ENCODE measurements at regions not wholly inside any gene's neighbourhood (a gene's known extent, or its start where the extent isn't known, plus 50 kb on each side); places are given as distances from the start of the nearest gene placed in this dataset.
"Not testable (repeated sequence)": the region's sequence is repeated elsewhere in the genome, so short reads cannot be mapped to it uniquely, and the experiment has no call there.

DNA sequence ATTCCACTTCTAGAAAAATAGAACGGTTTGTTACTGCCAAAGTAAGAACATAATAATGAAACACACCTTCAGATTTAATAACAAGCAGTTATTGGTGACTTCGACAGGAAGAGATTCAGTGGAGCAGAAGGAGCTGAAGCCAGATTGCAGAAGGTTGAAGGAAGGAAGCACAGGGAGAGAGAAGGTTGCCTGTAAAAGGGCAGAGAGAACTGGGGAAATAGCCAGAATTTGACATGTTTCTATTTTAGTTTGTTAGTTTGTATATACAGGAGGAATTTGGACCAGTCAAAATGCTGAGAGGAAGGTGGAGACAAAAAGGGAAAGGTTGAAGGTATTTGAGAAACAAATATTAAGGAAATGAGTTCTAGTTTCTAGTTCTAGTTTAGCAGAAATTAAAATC lies 269.2 kb upstream of the ELAVL2 start:
- intact Hi-C loops (cut with DNase I): no loop called here
- DNase-seq: no peak

DNA sequence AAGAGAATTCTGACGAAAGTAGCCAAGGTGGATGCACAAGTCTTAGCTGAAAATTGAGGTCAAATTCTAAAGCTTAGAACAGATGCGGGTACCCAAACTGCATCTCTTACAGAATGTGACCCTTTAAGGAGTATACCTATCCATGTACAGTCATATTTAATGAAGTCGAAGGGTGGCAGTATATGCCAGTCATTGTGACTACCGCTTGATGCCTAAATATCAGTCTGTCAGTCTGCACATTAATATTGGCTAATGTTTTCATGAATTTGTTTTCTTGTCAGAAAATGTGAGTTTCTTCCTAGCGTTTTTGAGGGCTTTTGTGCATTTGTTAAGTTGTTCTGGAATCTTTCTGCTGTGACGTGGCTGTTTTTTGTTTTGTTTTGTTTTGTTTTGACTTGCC lies 264.5 kb upstream of the ELAVL2 start:
- intact Hi-C loops (cut with DNase I): no loop called here
- no peak for DNase-seq

DNA sequence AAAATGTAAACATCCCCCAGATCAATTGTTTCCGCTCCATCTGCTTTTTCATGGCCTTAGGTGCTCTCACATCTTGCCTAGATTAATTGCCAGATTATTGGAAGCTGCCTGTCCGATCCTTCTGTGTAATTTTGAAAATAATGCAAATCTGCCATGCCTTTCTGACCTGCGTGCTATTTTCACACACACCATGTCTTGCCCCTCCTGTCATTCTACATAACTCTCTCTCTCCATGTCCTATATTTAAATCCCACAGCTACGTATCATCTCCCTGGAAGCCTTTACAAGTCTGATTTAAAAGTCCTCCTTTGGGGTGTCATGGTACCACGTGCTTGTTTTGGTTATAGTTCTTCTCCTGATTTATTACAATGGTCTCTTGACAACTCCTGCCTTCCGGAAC lies 247.6 kb upstream of the ELAVL2 start:
- DNase-seq: no peak
- intact Hi-C loops (cut with DNase I): no loop called here

DNA sequence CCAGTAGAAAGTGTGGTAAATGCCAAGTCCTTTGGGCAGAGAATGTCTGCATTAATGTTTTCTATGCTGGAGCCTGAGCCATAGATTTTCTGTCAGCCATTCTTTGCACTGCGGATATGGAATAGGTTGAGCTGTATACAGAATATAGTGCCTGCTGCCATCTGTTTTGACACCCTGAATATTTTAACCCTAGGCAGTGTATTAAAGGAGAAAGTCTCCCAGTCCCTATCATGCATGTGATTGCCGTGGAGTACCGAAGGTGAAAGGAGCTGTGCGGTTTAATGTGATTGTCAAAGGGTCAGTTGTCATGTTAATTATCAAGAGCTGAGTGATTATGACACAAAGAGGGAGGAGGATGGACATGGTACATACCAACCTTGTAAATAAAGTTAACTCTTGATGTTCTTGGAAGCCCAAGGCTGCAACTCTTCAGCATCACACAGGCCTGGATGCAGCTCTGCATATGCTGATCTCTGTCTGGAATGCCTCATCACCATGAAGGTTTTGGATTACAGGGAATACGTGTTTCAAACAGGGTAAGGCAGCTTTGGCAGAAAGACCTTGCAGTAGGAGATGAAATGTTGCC lies 247.1 kb upstream of the ELAVL2 start:
- DNase-seq: no peak
- intact Hi-C loops (cut with DNase I): no loop called here

DNA sequence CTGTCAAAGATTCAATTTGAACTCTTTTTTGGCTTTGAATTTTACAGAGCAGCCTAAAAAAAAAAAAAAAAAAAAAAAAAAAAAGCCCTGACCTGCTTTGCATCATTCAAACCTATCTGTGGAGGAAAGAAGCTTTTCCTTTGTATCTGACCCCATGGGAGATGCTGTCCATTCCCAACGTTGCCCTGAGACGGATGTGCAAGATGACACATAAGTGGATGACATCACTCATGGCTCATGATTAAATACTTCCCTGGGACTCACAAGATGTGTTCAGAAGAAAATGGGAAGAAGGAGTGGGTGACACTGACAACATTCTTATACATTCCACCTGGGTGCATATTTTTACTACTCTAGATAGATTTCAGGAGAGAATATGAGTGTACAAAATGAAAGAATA lies 245.7 kb upstream of the ELAVL2 start:
- DNase-seq: no peak
- intact Hi-C loops (cut with DNase I): no loop called here

DNA sequence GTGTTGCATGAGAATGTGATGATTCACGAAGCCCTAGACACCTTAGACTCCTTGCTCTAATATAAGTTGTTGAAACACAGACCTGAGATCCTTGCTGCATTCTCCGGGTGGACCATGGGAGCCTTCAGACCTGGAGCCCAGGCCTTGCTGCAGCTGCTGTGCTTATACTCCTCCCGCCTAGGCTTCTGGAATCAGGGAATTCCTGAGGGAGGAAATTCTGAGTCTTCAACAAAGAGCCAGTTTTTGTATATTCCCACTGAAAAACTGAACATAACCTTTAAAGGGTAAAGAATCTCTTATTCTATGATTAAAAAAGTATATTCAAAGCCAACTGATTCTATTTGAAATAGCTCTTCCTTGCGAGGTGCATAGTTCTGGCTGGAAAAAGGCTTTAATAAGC lies 245.1 kb upstream of the ELAVL2 start:
- intact Hi-C loops (cut with DNase I): no loop called here
- no peak for DNase-seq

DNA sequence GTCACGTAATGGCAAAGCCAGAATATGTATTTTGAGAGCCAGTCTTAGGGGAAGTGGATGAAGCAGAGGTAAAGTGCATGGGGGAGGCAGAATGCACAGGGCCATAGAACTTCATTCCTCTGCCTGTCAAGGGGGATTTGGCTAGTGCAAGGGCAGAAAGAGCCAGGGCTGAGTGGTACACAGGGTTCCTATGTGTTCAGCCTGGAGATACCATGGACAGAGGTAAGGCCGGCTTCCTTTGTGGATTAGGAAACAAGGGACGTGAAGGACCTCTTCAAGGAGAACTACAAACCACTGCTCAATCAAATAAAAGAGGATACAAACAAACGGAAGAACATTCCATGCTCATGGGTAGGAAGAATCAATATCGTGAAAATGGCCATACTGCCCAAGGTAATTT lies 241.1 kb upstream of the ELAVL2 start:
- intact Hi-C loops (cut with DNase I): not testable (repeated sequence)

DNA sequence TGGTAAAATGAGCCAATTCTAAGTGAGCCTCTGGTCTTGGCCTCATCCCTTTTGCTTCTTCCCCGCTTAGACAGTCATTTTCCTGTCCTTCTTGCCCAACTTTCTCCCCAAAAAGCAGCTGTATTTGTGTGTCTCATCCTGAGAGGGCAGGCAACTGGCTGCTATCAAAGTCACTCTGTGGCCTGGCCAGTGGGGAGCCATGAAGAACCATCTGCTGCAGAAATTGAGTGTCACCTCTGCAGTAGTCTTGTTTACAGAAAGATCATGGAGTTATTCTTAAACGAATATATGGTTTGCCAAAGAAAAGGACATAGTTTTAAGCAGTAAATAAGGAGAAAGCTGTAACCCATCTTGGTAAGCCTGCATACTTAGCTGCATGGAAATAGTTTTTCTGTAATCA lies 233.6 kb upstream of the ELAVL2 start:
- DNase-seq: no peak
- intact Hi-C loops (cut with DNase I): no loop called here

More for the DNA sequence above, 241.1 kb upstream of the ELAVL2 start:
- DNase-seq: not testable (repeated sequence)

DNA sequence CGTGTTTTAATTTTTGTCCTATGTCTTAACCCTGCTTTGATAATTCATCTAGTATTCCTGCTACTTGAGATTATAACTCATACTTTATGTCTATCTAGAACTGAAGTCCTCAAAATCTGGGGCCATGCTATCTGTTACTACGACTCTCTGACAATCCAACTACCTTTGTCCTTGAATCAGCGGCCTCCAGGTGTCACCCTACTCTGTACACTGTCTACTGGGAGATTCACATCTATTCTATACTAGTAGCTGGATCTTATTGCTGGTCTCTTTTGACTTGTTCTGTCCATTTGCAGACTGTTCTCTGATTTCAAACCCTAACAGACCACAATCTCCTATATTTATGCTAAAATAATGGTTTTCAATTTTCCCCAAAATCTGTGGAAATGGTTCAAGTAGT lies 225.5 kb upstream of the ELAVL2 start:
- DNase-seq: no peak
- intact Hi-C loops (cut with DNase I): no loop called here

DNA sequence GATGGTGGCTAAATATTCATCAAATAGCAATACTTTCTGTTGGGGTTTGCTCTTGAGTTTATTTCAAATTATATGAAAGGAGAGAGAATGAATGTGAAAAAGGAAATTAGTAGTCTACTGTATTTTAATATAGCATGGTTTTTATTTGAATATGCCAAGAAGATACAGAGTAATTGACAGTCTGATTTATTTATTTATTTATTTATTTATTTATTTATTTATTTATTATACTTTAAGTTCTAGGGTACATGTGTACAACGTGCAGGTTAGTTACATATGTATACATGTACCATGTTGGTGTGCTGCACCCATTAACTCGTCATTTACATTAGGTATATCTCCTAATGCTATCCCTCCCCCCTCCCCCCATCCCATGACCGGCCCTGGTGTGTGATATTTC lies 224.2 kb upstream of the ELAVL2 start:
- not testable (repeated sequence) for DNase-seq

DNA sequence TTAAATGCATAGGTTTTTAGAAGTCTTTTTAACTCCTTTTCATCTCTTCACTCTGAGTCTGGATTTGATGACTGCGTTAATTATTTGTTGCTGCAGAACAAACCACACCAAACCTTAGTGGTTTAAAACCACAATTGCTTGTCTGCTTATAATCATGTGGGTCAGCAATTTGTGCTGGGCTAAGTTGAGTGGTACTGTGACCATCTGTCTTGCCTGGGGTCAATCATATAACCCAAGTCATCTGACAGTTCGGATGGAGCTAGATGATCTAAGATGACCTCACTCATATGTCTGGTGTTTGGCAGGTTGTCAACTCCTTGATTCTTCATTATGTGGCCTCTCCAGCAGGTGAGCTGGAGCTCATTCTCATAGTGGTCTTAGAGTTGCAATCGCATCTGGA lies 219.1 kb upstream of the ELAVL2 start:
- DNase-seq: no peak
- intact Hi-C loops (cut with DNase I): no loop called here

More for the DNA sequence above, 224.2 kb upstream of the ELAVL2 start:
- intact Hi-C loops (cut with DNase I): not testable (repeated sequence)

DNA sequence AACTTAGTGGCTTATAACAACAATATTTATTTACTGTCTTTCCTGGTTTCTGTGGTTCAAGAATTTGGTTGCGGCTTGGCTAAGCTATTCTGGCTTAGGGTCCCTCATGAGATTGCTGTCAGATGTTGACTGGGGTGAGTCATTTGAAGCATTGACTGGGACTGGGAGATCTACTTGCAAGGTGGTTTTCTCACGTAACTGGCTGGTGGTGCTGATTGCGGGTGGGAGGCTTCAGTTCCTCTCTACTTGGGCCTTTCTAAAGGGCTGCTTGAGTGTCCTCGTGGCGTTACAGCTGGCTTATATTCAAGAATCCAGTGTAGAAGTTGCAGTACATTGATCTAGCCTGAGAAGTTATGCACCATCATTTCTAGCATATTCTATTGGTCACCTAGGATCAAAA lies 218.5 kb upstream of the ELAVL2 start:
- no peak for DNase-seq
- intact Hi-C loops (cut with DNase I): no loop called here

DNA sequence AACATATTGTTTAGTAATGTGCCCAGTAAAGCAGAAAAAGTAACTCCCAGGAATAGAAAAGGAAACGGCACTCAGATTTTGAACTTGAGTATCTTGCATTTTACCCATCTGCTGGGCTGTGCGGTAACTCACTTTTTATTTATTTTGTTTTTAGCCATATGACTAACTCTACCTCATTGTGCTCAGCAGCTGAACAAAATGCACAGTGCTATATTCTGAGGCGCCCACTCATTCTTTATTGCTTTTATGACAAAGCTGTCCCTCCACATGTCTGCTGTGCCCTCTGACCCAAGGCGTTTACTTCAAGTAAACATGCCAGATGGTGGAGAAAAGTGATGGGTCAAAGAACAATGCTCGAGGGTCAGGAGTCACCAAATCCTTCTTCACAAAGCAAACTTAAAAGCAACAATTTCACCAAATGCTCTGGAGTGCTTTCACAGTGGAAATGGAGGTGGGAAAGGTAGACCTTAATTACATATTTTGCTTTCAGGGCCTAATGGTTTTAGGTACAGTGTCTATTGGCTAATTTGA lies 215.2 kb upstream of the ELAVL2 start:
- intact Hi-C loops (cut with DNase I): no loop called here
- DNase-seq: no peak

DNA sequence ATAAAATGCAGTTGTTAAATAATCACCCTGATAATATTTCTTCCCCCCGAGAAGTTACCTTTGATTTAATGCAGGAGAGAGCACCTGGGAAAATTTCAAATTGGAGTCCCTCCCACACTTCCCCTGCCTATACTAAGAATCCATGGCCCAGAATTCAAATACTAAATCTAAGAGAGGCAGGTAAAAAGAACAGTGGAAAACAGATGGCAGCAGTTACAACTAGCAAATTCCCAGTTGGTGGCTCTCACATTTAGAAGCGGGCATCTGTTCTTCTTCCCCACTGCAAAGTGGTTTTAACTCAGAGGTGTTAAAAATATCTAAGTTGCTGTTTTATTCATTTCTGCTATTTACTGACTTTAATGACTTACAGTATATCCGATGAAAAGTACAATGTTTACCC lies 210.4 kb upstream of the ELAVL2 start:
- intact Hi-C loops (cut with DNase I): no loop called here
- peak in 1 of 10 donors; percentile 18 for DNase-seq

DNA sequence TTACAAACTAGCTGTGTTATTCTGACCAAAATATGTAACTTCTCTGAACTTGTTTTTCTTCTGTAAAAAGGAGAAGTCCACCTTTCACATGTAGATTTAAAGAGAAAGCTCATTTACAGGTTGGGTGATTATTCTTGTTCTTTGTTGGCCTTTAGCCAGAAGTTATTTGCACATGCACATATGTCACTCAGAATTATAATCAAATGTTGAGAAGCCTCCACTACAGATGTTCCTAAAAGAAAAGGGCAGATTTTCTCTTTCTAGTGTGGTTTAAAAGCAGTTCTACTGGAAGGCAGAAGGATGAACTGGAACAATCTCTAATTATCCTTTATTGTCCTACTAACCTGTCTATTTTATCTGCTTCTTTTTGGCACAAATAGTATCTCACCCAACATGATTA lies 209.8 kb upstream of the ELAVL2 start:
- intact Hi-C loops (cut with DNase I): no loop called here
- no peak for DNase-seq

DNA sequence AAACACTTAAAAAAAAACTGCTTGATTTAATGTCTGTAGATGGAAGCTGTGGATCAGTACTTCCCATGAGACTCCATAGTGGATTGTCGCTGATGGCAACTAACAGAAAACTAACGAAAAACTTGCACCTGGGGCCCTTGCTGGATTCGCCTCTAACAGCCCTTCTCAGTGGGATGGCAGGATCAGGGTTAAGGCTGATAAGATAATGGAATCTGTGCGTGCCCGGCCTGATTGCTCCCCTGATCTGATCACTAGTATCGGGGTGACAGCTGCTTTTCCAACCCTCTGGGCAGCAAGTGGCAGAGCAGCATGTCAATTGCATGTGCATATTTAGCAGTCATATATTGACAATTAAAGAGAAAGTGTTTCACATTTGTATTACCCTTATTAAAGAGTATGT lies 185.8 kb upstream of the ELAVL2 start:
- intact Hi-C loops (cut with DNase I): no loop called here

DNA sequence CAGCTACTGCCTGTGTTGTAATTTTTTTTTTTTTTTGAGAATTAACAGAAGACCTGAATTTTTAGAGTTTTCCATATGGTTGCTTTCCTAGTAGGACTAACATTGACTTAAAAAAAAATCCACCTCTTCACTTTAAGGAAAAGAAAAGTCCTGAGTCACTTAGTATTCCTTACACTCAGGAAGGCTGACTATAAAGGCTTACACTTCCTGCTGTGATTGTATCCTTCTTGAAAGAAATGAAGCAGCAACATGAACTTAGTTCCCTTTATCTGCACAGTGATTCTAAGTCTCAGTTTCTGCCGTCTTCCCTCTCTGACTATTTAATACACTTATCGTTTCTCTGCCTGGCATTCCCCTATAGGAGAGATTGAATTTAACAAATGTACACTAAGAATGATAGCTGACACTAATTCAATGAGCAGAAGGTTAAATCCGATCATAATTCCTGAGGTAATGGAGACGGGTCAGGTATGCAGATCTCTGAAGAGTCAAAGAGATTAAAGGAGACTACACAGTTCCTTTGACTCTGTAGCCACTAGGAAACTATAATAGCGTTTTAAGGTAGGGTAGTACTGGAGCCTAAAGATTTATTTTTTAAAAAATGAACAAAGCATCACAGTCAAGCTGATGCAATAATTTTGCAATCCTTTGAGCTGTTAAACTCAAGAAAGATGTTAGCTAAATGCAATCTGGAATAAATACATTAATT lies 185.1 kb upstream of the ELAVL2 start:
- intact Hi-C loops (cut with DNase I): no loop called here
- no peak for DNase-seq

More for the DNA sequence above, 185.8 kb upstream of the ELAVL2 start:
- peak in 1 of 10 donors; percentile 42 for DNase-seq

DNA sequence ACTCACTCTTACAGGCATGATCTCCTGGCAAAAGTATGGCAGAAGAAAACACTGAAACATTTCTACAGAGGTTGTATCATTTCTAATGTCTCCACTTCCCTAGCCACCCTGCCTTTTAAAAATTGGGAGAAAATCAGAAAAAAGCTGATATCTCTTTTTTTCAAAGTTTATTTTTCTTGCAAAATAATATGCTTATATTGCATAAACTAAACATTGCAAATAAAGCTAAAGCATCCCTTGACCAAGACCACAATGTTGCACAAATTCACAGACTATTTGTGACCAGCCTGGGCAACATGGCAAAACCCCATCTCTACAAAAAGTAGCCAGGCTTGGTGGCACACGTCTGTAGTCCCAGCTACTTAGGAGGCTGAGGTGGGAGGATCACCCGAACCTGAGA lies 183.3 kb upstream of the ELAVL2 start:
- intact Hi-C loops (cut with DNase I): no loop called here
- peak in 1 of 10 donors; percentile 10 for DNase-seq

DNA sequence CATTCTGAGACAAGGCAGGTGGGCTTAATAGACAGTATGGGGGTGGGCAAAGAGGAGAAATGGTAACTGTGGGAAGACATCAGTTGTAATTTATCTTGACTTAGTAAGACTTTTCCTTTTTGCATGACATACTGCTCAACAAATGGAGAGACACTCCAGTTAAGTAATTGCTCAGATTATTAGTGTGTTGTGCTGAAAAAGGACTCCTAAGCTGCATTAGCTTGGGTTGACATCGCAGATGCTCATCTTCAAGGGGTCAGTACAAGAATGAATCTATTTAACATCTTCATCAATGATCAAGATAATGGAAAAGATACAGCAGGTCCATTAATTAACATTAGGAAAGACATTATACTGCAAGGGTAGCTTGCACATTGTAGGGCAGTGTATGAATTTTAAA lies 181.1 kb upstream of the ELAVL2 start:
- intact Hi-C loops (cut with DNase I): no loop called here

DNA sequence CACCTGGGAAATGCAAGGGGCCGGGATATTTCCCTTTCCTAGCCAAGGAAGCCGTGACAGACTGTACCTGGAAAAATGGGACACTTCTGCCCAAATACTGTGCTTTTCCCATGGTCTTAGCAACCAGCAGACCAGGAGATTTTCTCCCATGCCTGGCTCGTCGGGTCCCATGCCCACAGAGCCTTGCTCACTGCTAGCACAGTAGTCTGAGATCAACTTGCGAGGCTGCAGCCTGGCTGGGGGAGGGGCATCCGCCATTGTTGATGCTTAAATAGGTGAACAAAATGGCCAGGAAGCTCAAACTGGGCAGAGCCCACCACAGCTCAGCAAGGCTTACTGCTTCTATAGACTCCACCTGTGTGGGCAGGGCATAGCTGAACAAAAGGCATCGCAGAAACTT lies 165.8 kb upstream of the ELAVL2 start:
- peak in 1 of 10 donors; percentile 34 for DNase-seq
- intact Hi-C loops (cut with DNase I): not testable (repeated sequence)

More for the DNA sequence above, 181.1 kb upstream of the ELAVL2 start:
- DNase-seq: no peak

DNA sequence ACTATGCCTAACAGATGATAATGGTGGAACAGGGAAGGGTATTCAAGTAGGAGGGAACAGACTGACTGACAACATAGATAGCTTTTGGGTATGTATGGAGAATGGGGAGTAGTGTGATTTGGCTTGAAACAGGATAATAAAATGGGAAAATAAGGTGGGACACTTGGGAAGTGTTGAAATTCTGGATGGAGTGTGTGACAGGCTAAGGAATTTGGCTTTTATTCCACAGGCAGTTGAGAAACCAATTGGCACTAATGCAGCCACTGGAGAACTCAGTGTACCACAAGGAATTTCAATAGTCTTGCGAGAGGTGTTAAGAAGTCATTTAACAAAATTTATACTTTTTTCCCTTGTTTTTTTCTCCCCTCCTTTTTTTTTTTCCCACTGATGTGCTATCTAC lies 153.5 kb upstream of the ELAVL2 start:
- intact Hi-C loops (cut with DNase I): no loop called here

DNA sequence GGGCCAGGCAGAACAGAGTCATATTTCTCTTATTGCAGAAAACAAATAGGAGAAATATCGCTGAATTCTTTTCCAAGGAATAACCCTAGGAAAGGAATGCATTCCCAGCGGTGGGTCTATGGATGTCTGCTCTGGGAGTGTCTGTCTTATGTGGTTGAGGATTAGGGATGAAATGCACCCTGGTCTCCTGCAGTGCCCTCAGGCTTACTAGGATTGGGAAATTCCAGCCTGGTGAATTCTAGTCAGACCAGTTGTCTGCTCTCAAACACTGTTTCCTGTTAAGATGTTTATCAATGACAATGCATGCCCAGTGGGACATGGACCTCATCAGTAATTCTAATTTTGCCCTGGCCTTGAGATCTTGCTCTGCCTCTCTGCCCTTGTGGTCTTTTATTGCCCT lies 136.1 kb upstream of the ELAVL2 start:
- no peak for DNase-seq
- intact Hi-C loops (cut with DNase I): no loop called here

More for the DNA sequence above, 153.5 kb upstream of the ELAVL2 start:
- DNase-seq: no peak

All from posterior cingulate gyrus (tissue), 11 donors.